Mucosa of descending colon (tissue), 3 donors: ENCODE measurements at regions not wholly inside any gene's neighbourhood (a gene's known extent, or its start where the extent isn't known, plus 50 kb on each side); places are given as distances from the start of the nearest gene placed in this dataset.
A peak's percentile ranks its signal among the peaks of the same experiment; 100 is the strongest.

Source experiments
- ATAC-seq: fragments of 200-7000 bp; cut with Tn5 transposase; one replicate; pipeline ENCODE4 v1.9.1; 2020; ENCODE audit warnings: mild to moderate bottlenecking, moderate library complexity
- DNase-seq, 3 donors: peaks; one replicate each; pipeline ENCODE4 v3.0.0-alpha.2; 2020
- H3K36me3 ChIP-seq: fragments of 200-600 bp; one replicate; pipeline ENCODE4 v1.8.0; 2021; ENCODE audit warnings: low read depth, mild to moderate bottlenecking
- H3K4me1 ChIP-seq: fragments of 200-600 bp; one replicate; pipeline ENCODE4 v1.8.0; 2021; ENCODE audit warnings: low read depth, mild to moderate bottlenecking
- H3K4me3 ChIP-seq: fragments of 200-600 bp; one replicate; pipeline ENCODE4 v1.8.0; 2021; ENCODE audit warnings: mild to moderate bottlenecking
- H3K9me3 ChIP-seq: fragments of 200-600 bp; one replicate; pipeline ENCODE4 v1.8.0; 2021; ENCODE audit warnings: mild to moderate bottlenecking
- CTCF ChIP-seq: fragments of 200-600 bp; IDR thresholded peaks from one replicate; pipeline ENCODE4 v1.8.0; 2022; ENCODE audit warnings: antibody characterized with exemption, mild to moderate bottlenecking
- intact Hi-C, 2 donors: fragments of 100-400 bp; cut with DNase I in 1 of 2; cut with micrococcal nuclease in 1 of 2; formaldehyde crosslinking; loops; one replicate each; pipeline versions ENCODE4 v1.11.0 to v1.11.1; 2022; cut with DNase I, micrococcal nuclease
- donor health status: DM: no; HTN: no; CAD: no; lungs with moderate emphysema.
- donor health status: DM: no; HTN: no; CAD: no.
- donor health status: DM: no; HTN: yes; CAD: no.

DNA sequence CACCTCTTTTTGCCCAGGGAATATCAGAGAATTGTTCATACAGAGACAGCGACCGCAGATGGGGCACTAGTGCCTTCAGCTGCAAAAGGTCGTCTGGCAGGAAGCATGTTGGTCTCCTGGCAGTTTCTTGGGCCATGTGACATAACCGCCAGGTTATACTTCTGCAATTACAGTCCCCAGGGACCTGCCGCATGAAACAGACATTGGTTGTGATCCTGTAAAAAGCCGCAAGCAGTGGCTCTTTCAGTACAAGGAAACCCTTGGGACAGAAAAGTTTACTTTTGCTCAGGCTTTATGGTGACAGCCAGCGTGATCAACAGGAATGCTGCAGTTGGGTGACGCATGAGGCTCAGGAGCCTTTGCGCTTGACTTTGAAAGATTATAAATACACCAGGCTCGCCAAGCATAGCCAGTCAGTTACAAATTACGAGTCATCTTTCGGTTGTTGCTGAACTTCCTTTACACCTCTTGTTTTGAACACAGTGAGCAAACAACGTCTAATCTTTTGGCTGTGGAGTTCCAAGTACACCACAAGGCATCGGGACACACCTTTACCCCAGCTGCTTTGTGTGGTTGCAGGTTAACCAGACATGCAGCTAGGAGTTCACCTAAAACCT lies 50.5 kb upstream of the UBE2L5 start:
- DNase-seq: peak; percentile 51 to 75 (median 75)

More for the DNA sequence above, 50.5 kb upstream of the UBE2L5 start:
- ATAC-seq: peak; percentile 85
- H3K4me1 ChIP-seq: peaks cover 24% of the 10 kb centered on the region
- no peak overlapping the region for H3K4me3 ChIP-seq
- H3K9me3 ChIP-seq: no peaks in the 10 kb centered on the region
- H3K36me3 ChIP-seq: no peaks in the 10 kb centered on the region
- TF ChIP-seq CTCF: no peak
- intact Hi-C loops: no loop called here
